T-helper 1 cell treated with Interleukin-12 subunit alpha and Interleukin-12 subunit beta and Interleukin-4 antibody, amounts not matched to agents 30 ng/mL and 1 ng/mL, for 36 hours (primary cell): ENCODE measurements at regions not wholly inside any gene's neighbourhood (a gene's known extent, or its start where the extent isn't known, plus 50 kb on each side); places are given as distances from the start of the nearest gene placed in this dataset.
"Not testable (repeated sequence)": the region's sequence is repeated elsewhere in the genome, so short reads cannot be mapped to it uniquely, and the experiment has no call there.

Source experiments
- intact Hi-C: fragments of 100-400 bp; cut with micrococcal nuclease; formaldehyde crosslinking; loops from one replicate; pipeline ENCODE4 v1.15.1; 2024

- intact Hi-C loops, result no loop called here
Measured at GRCh38 chr6:82419132-82419581, 55.5 kb downstream of the TPBG start.

GRCh38 chr6:82419859-82420258 lies 56.2 kb downstream of the TPBG start:
- intact Hi-C loops, result no loop called here

GRCh38 chr6:82430611-82431010 lies 67.0 kb downstream of the TPBG start:
- intact Hi-C loops, result no loop called here

GRCh38 chr6:82436740-82437139 lies 73.1 kb downstream of the TPBG start:
- intact Hi-C loops, result no loop called here

- intact Hi-C loops, result no loop called here
Measured at GRCh38 chr6:82437701-82438100, 74.1 kb downstream of the TPBG start.

GRCh38 chr6:82441047-82441855 lies 77.6 kb downstream of the TPBG start:
- intact Hi-C loops, result no loop called here

GRCh38 chr6:82442061-82442719 lies 78.6 kb downstream of the TPBG start:
- intact Hi-C loops, result no loop called here

- intact Hi-C loops, result no loop called here
Measured at GRCh38 chr6:82458147-82458546, 94.5 kb downstream of the TPBG start.

- intact Hi-C loops, result no loop called here
Measured at GRCh38 chr6:82458705-82459104, 95.1 kb downstream of the TPBG start.

GRCh38 chr6:82461536-82461935 lies 97.9 kb downstream of the TPBG start:
- intact Hi-C loops, result no loop called here

GRCh38 chr6:82467338-82467737 lies 103.7 kb downstream of the TPBG start:
- intact Hi-C loops, result no loop called here

- intact Hi-C loops, result not testable (repeated sequence)
Measured at GRCh38 chr6:82470123-82470522, 106.5 kb downstream of the TPBG start.

- intact Hi-C loops, result not testable (repeated sequence)
Measured at GRCh38 chr6:82475106-82475505, 111.5 kb downstream of the TPBG start.

GRCh38 chr6:82484001-82484400 lies 120.4 kb downstream of the TPBG start:
- intact Hi-C loops, result no loop called here

GRCh38 chr6:82484737-82485626 lies 121.4 kb downstream of the TPBG start:
- intact Hi-C loops, result no loop called here

- intact Hi-C loops, result no loop called here
Measured at GRCh38 chr6:82487895-82488294, 124.3 kb downstream of the TPBG start.

- intact Hi-C loops, result no loop called here
Measured at GRCh38 chr6:82488403-82488802, 124.8 kb downstream of the TPBG start.

GRCh38 chr6:82492134-82492533 lies 128.5 kb downstream of the TPBG start:
- intact Hi-C loops, result no loop called here

- intact Hi-C loops, result no loop called here
Measured at GRCh38 chr6:82493467-82493866, 129.8 kb downstream of the TPBG start.

- intact Hi-C loops, result no loop called here
Measured at GRCh38 chr6:82494367-82494766, 130.8 kb downstream of the TPBG start.

GRCh38 chr6:82501901-82502300 lies 138.3 kb downstream of the TPBG start:
- intact Hi-C loops, result not testable (repeated sequence)

- intact Hi-C loops, result no loop called here
Measured at GRCh38 chr6:82506526-82506925, 142.9 kb downstream of the TPBG start.
